DND-41 (cell line): ENCODE measurements at regions not wholly inside any gene's neighbourhood (a gene's known extent, or its start where the extent isn't known, plus 50 kb on each side); places are given as distances from the start of the nearest gene placed in this dataset.

ENCODE experiments used
- CTCF ChIP-seq: IDR thresholded peaks from 2 replicates; pipeline ENCODE4 v1.5.1; 2012; ENCODE audit warnings: borderline replicate concordance, low read length, moderate library complexity, mild to moderate bottlenecking; ENCODE audit not compliant: poor library complexity, severe bottlenecking; ENCODE audit errors: extremely low read depth
- EZH2 ChIP-seq: IDR thresholded peaks from 3 replicates; pipeline ENCODE4 v1.6.1; 2012; ENCODE audit warnings: borderline replicate concordance, low read depth, mild to moderate bottlenecking, moderate library complexity, low read length, inconsistent platforms; ENCODE audit not compliant: severe bottlenecking

- TF ChIP-seq CTCF = no peak
- no peak for TF ChIP-seq EZH2
These were observed 308.7 kb upstream of the ZC3H12C start for GRCh38 chr11:109784536-109784935.
